Right lobe of liver (tissue), 6 donors: ENCODE measurements at regions not wholly inside any gene's neighbourhood (a gene's known extent, or its start where the extent isn't known, plus 50 kb on each side); places are given as distances from the start of the nearest gene placed in this dataset.

Experiments
- ATAC-seq, 4 donors: fragments of 200-7000 bp; cut with Tn5 transposase; one replicate each; pipeline ENCODE4 v1.9.1; 2020; ENCODE audit warnings: mild to moderate bottlenecking in 4 of 4, moderate library complexity in 4 of 4
- DNase-seq, 3 donors: peaks; one replicate each; pipeline ENCODE4 v3.0.0-alpha.2; 2020
- H3K27ac ChIP-seq, 3 donors: fragments of 200-600 bp; one replicate each; pipeline ENCODE4 v1.8.0; 2022
- H3K27me3 ChIP-seq, 2 donors: fragments of 200-600 bp; one replicate each; pipeline ENCODE4 v1.8.0; 2022
- H3K36me3 ChIP-seq, 4 donors: fragments of 200-600 bp; sonication (generic) in 1 of 4; one replicate each; pipeline versions ENCODE4 v1.5.1 to v1.8.0; 2017 to 2022; ENCODE audit warnings: control low read depth in 1 of 4
- H3K4me1 ChIP-seq, 4 donors: fragments of 200-600 bp; sonication (generic) in 1 of 4; one replicate each; pipeline versions ENCODE4 v1.5.1 to v1.8.0; 2017 to 2022; ENCODE audit warnings: control low read depth in 1 of 4
- H3K4me3 ChIP-seq, 3 donors: fragments of 200-600 bp; one replicate each; pipeline ENCODE4 v1.8.0; 2022
- H3K9me3 ChIP-seq, 4 donors: fragments of 200-600 bp; sonication (generic) in 1 of 4; one replicate each; pipeline versions ENCODE4 v1.5.1 to v1.8.0; 2017 to 2022; ENCODE audit warnings: control low read depth in 1 of 4
- POLR2A ChIP-seq: fragments of 450-650 bp; IDR thresholded peaks from one replicate; pipeline ENCODE4 v1.6.1; 2017; ENCODE audit warnings: antibody characterized with exemption, mild to moderate bottlenecking
- WGBS: methylation state at CpG from one replicate; pipeline ENCODE4 v1.1.6; 2018; ENCODE audit warnings: low coverage, low lambda C conversion rate; ENCODE audit not compliant: insufficient coverage; ENCODE audit errors: missing lambda C conversion rate; 5-methylcytosine and 5-hydroxymethylcytosine counted together
- intact Hi-C, 2 donors: fragments of 100-400 bp; cut with DNase I; formaldehyde crosslinking; loops; one replicate each; pipeline versions ENCODE4 v1.11.2 to v1.14.1; 2022
- TF ChIP-seq, protein P1 (sequence below), 4 donors: fragments of 200-600 bp in 3 of 4; fragments of 450-650 bp in 1 of 4; IDR thresholded peaks; one replicate each; pipeline versions ENCODE4 v1.5.1 to v1.8.0; 2016 to 2022; ENCODE audit warnings: antibody characterized with exemption in 4 of 4, mild to moderate bottlenecking in 2 of 4
- donor health status: DM: no; HTN: yes; CAD: no.
- donor health status: DM: no; HTN: no; CAD: no.
- donor health status: DM: no; HTN: no; CAD: no.
- donor health status: DM: no; HTN: yes; CAD: no.
- donor health status: DM: no; HTN: yes; CAD: no.

DNA sequence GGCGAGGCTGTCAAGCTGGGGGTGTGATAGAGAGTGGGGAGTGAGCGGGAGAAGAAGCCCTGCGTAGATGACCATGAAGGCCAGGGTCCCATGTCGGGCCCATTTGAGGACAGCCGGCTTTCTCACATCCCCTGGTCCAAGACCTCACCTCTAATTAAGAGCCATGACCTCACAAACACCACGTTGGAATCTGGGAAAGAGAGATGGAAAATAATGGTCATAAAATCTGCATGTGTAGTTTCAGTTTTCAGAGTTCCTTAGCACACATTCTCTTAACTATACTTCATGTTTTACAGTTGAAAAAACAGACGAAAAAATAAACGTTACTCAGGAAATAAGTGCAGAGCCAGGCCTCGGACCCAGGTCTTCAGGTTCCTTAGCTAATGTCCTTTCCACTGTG, 244.8 kb upstream of the SIX2 start:
- ATAC-seq, result no peak
- H3K9me3 ChIP-seq, result no peaks in the 10 kb centered on the region
- H3K36me3 ChIP-seq, result no peaks in the 10 kb centered on the region
- H3K27me3 ChIP-seq, result no peaks in the 10 kb centered on the region
- no peak overlapping the region for H3K27ac ChIP-seq
- DNase-seq, result no peak
- 94% methylated on average over 7 of the region's 9 CpGs for WGBS
- H3K4me1 ChIP-seq, result peaks cover 0 to 29% (median 14%) of the 10 kb centered on the region in 4 donors
- H3K4me3 ChIP-seq, result no peak overlapping the region
- intact Hi-C loops, result no loop called here
- TF ChIP-seq POLR2A, result no peak
- TF ChIP-seq, protein P1, sequence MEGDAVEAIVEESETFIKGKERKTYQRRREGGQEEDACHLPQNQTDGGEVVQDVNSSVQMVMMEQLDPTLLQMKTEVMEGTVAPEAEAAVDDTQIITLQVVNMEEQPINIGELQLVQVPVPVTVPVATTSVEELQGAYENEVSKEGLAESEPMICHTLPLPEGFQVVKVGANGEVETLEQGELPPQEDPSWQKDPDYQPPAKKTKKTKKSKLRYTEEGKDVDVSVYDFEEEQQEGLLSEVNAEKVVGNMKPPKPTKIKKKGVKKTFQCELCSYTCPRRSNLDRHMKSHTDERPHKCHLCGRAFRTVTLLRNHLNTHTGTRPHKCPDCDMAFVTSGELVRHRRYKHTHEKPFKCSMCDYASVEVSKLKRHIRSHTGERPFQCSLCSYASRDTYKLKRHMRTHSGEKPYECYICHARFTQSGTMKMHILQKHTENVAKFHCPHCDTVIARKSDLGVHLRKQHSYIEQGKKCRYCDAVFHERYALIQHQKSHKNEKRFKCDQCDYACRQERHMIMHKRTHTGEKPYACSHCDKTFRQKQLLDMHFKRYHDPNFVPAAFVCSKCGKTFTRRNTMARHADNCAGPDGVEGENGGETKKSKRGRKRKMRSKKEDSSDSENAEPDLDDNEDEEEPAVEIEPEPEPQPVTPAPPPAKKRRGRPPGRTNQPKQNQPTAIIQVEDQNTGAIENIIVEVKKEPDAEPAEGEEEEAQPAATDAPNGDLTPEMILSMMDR (IDR thresholded peaks at IDR 0.05), result no peak

DNA sequence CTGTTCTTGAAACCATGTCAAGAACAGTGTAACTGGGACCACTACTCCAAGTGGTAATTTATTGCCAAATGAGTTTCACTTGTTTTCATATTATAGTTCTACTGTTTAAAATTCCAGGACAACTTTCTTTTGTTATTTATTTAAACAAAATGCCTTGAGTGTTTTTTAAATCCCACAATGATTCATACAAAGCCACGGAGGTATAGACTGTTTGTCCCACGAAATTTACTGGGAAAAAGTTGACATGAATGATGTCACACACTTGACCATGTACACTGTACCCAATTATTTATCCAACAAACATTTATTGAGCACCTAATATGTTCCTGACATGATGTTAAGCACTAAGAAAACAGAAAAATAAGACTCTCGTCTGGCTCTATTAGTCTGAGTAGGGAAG, 243.9 kb upstream of the SIX2 start:
- Histone ChIP-seq H3K4me3 (no peak overlapping the region), H3K9me3 (no peaks in the 10 kb centered on the region), H3K4me1 (peaks cover 0 to 26% (median 11%) of the 10 kb centered on the region in 4 donors), H3K27ac (no peak overlapping the region), H3K36me3 (no peaks in the 10 kb centered on the region), H3K27me3 (no peaks in the 10 kb centered on the region)
- TF ChIP-seq POLR2A, result no peak
- TF ChIP-seq, protein P1 (IDR thresholded peaks at IDR 0.05), result no peak
- 77% methylated on average over 3 of the region's 3 CpGs for WGBS
- DNase-seq, result no peak
- intact Hi-C loops, result no loop called here
- no peak for ATAC-seq

DNA sequence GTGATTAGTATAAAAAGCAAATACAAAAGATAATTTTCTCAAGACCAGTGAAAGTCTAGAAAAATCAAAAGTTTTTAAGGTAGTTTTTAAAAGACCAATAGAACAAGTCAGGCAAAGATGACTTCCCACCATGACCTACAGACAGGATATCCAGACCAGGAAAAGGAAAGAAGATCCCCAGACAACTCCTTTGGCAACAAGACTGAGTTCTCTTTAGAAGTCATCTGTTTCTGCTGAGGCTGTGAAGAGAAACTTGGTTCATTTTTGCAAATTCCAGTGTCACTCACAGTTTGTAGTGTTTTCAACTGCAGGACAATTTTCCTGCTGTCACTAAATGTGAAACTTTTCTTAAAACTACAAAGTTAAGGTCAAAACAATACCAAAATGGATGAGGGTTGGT, 240.9 kb upstream of the SIX2 start:
- H3K4me1 ChIP-seq, result no peaks in the 10 kb centered on the region
- intact Hi-C loops, result no loop called here

DNA sequence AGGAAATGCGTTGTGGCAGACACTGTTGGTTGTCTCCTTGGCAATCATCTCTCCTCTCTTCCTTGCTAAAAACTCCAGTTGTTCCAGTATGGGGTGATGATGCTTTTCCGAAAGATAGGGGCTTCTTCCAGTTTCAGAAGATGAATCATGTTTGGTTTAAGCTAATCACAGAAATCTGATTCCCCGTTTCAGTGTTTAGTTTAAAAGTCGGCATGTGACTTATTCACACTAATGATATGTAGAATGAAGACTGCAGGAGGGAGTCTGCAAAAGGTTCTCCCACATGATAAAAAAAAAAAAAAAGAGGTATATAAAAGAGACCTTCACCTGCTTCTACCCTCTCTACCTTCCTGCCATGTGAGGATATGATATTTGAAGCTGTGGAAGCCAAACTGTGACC, 239.0 kb upstream of the SIX2 start:
- Histone ChIP-seq H3K27ac (no peak overlapping the region), H3K9me3 (no peaks in the 10 kb centered on the region), H3K4me3 (no peak overlapping the region), H3K4me1 (no peaks in the 10 kb centered on the region), H3K36me3 (no peaks in the 10 kb centered on the region), H3K27me3 (no peaks in the 10 kb centered on the region)
- ATAC-seq (no peak), DNase-seq (no peak)
- 55% methylated on average over 4 of the region's 4 CpGs for WGBS
- TF ChIP-seq, protein P1 (IDR thresholded peaks at IDR 0.05), result no peak
- TF ChIP-seq POLR2A, result no peak
- intact Hi-C loops, result no loop called here

More for the DNA sequence above, 240.9 kb upstream of the SIX2 start:
- DNase-seq (no peak), ATAC-seq (no peak)
- no peaks in the 10 kb centered on the region for H3K27me3 ChIP-seq
- H3K4me3 ChIP-seq, result no peak overlapping the region
- no peaks in the 10 kb centered on the region for H3K36me3 ChIP-seq
- no peaks in the 10 kb centered on the region for H3K9me3 ChIP-seq
- TF ChIP-seq, protein P1 (IDR thresholded peaks at IDR 0.05), result no peak
- TF ChIP-seq POLR2A, result no peak
- H3K27ac ChIP-seq, result no peak overlapping the region

DNA sequence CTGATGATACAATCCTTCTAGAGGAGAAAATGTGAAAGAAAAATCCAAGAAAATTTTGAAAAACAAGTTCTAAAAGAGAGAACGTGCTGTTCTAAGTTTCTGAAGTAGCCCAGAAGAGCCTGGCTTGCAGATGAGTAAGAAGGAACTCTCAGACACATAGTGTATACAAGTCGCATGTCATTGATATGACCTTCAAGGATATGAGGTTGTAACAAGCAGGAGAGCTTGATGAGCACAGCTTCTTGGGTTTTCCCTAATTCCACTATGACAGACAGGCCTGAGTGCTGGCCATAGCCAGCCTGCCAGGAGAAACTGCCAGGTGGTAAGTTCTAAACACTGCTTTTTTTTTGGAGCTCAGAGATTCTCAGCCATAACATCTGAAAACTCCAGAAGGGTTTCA, 235.7 kb upstream of the SIX2 start:
- no peaks in the 10 kb centered on the region for H3K4me1 ChIP-seq
- H3K4me3 ChIP-seq, result no peak overlapping the region
- no peaks in the 10 kb centered on the region for H3K27me3 ChIP-seq
- H3K27ac ChIP-seq, result no peak overlapping the region
- DNase-seq, result no peak
- intact Hi-C loops, result no loop called here
- TF ChIP-seq, protein P1 (IDR thresholded peaks at IDR 0.05), result no peak
- no peak for TF ChIP-seq POLR2A
- no peaks in the 10 kb centered on the region for H3K9me3 ChIP-seq
- ATAC-seq, result no peak
- WGBS, result 83% methylated on average over 2 of the region's 2 CpGs
- H3K36me3 ChIP-seq, result no peaks in the 10 kb centered on the region
